ENCODE measurements at regions not wholly inside any gene's neighbourhood (a gene's known extent, or its start where the extent isn't known, plus 50 kb on each side); places are given as distances from the start of the nearest gene placed in this dataset.
"Not testable (repeated sequence)": the region's sequence is repeated elsewhere in the genome, so short reads cannot be mapped to it uniquely, and the experiment has no call there.

GRCh38 chr12:88882662-88883061 is 302.4 kb upstream of the KITLG start:
- DNase-seq: no peak

- DNase-seq: no peak
These were observed 299.8 kb upstream of the KITLG start for GRCh38 chr12:88880051-88880450.

- DNase-seq: no peak
These were observed 298.0 kb upstream of the KITLG start for GRCh38 chr12:88878295-88878694.

GRCh38 chr12:88876857-88877256 is 296.6 kb upstream of the KITLG start:
- DNase-seq: no peak

GRCh38 chr12:88870000-88870737 is 289.9 kb upstream of the KITLG start:
- DNase-seq: no peak

GRCh38 chr12:88868050-88868449 is 287.8 kb upstream of the KITLG start:
- no peak for DNase-seq

GRCh38 chr12:88867510-88867909 is 287.2 kb upstream of the KITLG start:
- no peak for DNase-seq

- DNase-seq: no peak
These were observed 286.6 kb upstream of the KITLG start for GRCh38 chr12:88866881-88867280.

- DNase-seq: no peak
These were observed 285.3 kb upstream of the KITLG start for GRCh38 chr12:88865537-88865936.

- no peak for DNase-seq
These were observed 280.6 kb upstream of the KITLG start for GRCh38 chr12:88860851-88861250.

GRCh38 chr12:88856201-88856600 is 275.9 kb upstream of the KITLG start:
- DNase-seq: no peak

GRCh38 chr12:88855301-88855700 is 275.0 kb upstream of the KITLG start:
- no peak for DNase-seq

- no peak for DNase-seq
These were observed 274.0 kb upstream of the KITLG start for GRCh38 chr12:88854260-88854659.

GRCh38 chr12:88847246-88847645 is 267.0 kb upstream of the KITLG start:
- not testable (repeated sequence) for DNase-seq

GRCh38 chr12:88844426-88844825 is 264.2 kb upstream of the KITLG start:
- no peak for DNase-seq

GRCh38 chr12:88842314-88842713 is 262.0 kb upstream of the KITLG start:
- no peak for DNase-seq

GRCh38 chr12:88839486-88839885 is 259.2 kb upstream of the KITLG start:
- DNase-seq: no peak

- DNase-seq: no peak
These were observed 255.9 kb upstream of the KITLG start for GRCh38 chr12:88836156-88836555.

GRCh38 chr12:88834226-88834625 is 254.0 kb upstream of the KITLG start:
- no peak for DNase-seq

- no peak for DNase-seq
These were observed 253.4 kb upstream of the KITLG start for GRCh38 chr12:88833641-88834116.

GRCh38 chr12:88828537-88828936 is 248.3 kb upstream of the KITLG start:
- DNase-seq: not testable (repeated sequence)

GRCh38 chr12:88820012-88820411 is 239.7 kb upstream of the KITLG start:
- DNase-seq: no peak

GRCh38 chr12:88816201-88816600 is 235.9 kb upstream of the KITLG start:
- no peak for DNase-seq

- DNase-seq: no peak
These were observed 234.5 kb upstream of the KITLG start for GRCh38 chr12:88814779-88815178.

GRCh38 chr12:88812610-88813009 is 232.3 kb upstream of the KITLG start:
- no peak for DNase-seq

All from occipital lobe (tissue), 1 donor.